Jurkat, Clone E6-1 (cell line): ENCODE measurements at regions not wholly inside any gene's neighbourhood (a gene's known extent, or its start where the extent isn't known, plus 50 kb on each side); places are given as distances from the start of the nearest gene placed in this dataset.

Experiments used
- DNase-seq: peaks from one replicate; pipeline ENCODE4 v3.0.0-alpha.2; 2011; ENCODE audit warnings: low read depth, low spot score
- H3K4me3 ChIP-seq: 2 replicates; pipeline ENCODE4 v1.5.1; 2011; ENCODE audit warnings: mild to moderate bottlenecking, low read length, control low read depth, moderate library complexity

GRCh38 chr13:76148374-76148773 is 512.2 kb downstream of the LMO7 start:
- DNase-seq: no peak
- H3K4me3 ChIP-seq: no peak overlapping the region

- no peak for DNase-seq
- H3K4me3 ChIP-seq: no peak overlapping the region
These were observed 496.4 kb downstream of the LMO7 start for GRCh38 chr13:76132532-76132931.

GRCh38 chr13:76131551-76131950 is 495.4 kb downstream of the LMO7 start:
- DNase-seq: no peak
- H3K4me3 ChIP-seq: no peak overlapping the region

- DNase-seq: no peak
- H3K4me3 ChIP-seq: no peak overlapping the region
These were observed 493.3 kb downstream of the LMO7 start for GRCh38 chr13:76129305-76130000.

- H3K4me3 ChIP-seq: no peak overlapping the region
- no peak for DNase-seq
These were observed 491.8 kb downstream of the LMO7 start for GRCh38 chr13:76127922-76128321.

GRCh38 chr13:76123548-76123947 is 487.4 kb downstream of the LMO7 start:
- DNase-seq: no peak
- H3K4me3 ChIP-seq: no peak overlapping the region

- no peak for DNase-seq
These were observed 480.7 kb downstream of the LMO7 start for GRCh38 chr13:76116751-76117360.

GRCh38 chr13:76106763-76107162 is 470.6 kb downstream of the LMO7 start:
- DNase-seq: no peak
- no peak overlapping the region for H3K4me3 ChIP-seq

More at GRCh38 chr13:76116751-76117360, 480.7 kb downstream of the LMO7 start:
- H3K4me3 ChIP-seq: no peak overlapping the region

GRCh38 chr13:76094645-76095044 is 458.5 kb downstream of the LMO7 start:
- no peak for DNase-seq
- no peak overlapping the region for H3K4me3 ChIP-seq

- no peak overlapping the region for H3K4me3 ChIP-seq
- DNase-seq: no peak
These were observed 454.9 kb downstream of the LMO7 start for GRCh38 chr13:76091076-76091475.

- H3K4me3 ChIP-seq: no peak overlapping the region
- no peak for DNase-seq
These were observed 450.6 kb downstream of the LMO7 start for GRCh38 chr13:76086729-76087128.

GRCh38 chr13:76067850-76068249 is 431.7 kb downstream of the LMO7 start:
- no peak for DNase-seq
- no peak overlapping the region for H3K4me3 ChIP-seq

GRCh38 chr13:76053181-76053580 is 417.1 kb downstream of the LMO7 start:
- DNase-seq: no peak

GRCh38 chr13:76049376-76049746 is 413.2 kb downstream of the LMO7 start:
- DNase-seq: no peak

More at GRCh38 chr13:76053181-76053580, 417.1 kb downstream of the LMO7 start:
- no peak overlapping the region for H3K4me3 ChIP-seq

GRCh38 chr13:76048675-76049375 is 412.7 kb downstream of the LMO7 start:
- H3K4me3 ChIP-seq: no peak overlapping the region
- no peak for DNase-seq

More at GRCh38 chr13:76049376-76049746, 413.2 kb downstream of the LMO7 start:
- no peak overlapping the region for H3K4me3 ChIP-seq

- no peak for DNase-seq
- no peak overlapping the region for H3K4me3 ChIP-seq
These were observed 412.0 kb downstream of the LMO7 start for GRCh38 chr13:76048131-76048530.

- DNase-seq: no peak
These were observed 407.7 kb downstream of the LMO7 start for GRCh38 chr13:76043874-76044273.

GRCh38 chr13:76038920-76039716 is 403.0 kb downstream of the LMO7 start:
- H3K4me3 ChIP-seq: no peak overlapping the region
- DNase-seq: peak; percentile 6

More at GRCh38 chr13:76043874-76044273, 407.7 kb downstream of the LMO7 start:
- H3K4me3 ChIP-seq: no peak overlapping the region

GRCh38 chr13:76036176-76036575 is 400.0 kb downstream of the LMO7 start:
- H3K4me3 ChIP-seq: no peak overlapping the region
- no peak for DNase-seq
